ENCODE measurements at regions not wholly inside any gene's neighbourhood (a gene's known extent, or its start where the extent isn't known, plus 50 kb on each side); places are given as distances from the start of the nearest gene placed in this dataset.

DNA sequence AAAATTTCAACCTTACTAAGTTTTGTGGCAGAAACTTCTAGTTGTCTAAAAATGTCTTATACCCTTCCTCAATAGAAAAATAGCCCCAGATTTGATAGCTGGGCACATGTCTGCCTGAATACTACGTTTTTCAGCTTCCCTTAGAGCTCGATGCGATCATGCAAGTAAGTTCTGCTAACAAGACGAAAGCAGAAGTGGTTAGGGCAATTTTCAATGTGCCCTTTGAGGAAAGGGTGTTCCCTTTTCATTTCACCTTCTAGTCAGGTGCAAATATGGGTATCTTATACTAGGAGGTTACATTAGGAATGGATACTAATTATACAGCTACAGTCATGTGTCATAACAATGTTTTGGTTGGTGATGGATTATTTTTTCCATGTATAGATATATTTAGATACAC is 1572.1 kb upstream of the LRRTM1 start:
- TF ChIP-seq, protein P1, sequence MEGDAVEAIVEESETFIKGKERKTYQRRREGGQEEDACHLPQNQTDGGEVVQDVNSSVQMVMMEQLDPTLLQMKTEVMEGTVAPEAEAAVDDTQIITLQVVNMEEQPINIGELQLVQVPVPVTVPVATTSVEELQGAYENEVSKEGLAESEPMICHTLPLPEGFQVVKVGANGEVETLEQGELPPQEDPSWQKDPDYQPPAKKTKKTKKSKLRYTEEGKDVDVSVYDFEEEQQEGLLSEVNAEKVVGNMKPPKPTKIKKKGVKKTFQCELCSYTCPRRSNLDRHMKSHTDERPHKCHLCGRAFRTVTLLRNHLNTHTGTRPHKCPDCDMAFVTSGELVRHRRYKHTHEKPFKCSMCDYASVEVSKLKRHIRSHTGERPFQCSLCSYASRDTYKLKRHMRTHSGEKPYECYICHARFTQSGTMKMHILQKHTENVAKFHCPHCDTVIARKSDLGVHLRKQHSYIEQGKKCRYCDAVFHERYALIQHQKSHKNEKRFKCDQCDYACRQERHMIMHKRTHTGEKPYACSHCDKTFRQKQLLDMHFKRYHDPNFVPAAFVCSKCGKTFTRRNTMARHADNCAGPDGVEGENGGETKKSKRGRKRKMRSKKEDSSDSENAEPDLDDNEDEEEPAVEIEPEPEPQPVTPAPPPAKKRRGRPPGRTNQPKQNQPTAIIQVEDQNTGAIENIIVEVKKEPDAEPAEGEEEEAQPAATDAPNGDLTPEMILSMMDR (IDR thresholded peaks at IDR 0.05; ENCODE audit: low read depth, low read length): no peak
- no peak overlapping the region for H3K4me3 ChIP-seq (ENCODE audit: low read depth, low read length)
- in situ Hi-C loops (cut with HindIII; ENCODE audit: low sequenced_read_pairs): no loop called here
- DNase-seq (ENCODE audit: low read depth, low spot score): no peak

DNA sequence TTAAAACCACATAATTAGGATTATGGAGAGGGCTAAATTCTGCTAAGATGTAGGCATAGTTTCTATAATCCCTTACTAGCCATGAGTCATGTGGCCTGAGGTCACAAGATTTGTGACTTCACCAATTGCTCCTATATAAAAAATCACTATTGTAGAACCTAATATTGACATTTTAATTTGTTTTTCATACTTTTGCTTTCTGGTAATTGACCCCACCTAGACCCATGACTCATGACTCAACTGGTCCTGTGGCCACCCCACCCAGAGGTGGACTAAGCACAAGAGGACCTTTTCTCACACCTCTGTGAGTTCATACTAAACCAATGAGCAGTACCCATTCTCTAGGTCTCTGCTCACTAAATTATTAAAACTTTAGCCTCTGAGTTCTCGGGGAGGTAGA is 1567.5 kb upstream of the LRRTM1 start:
- no peak for DNase-seq (ENCODE audit: low read depth, low spot score)
- in situ Hi-C loops (cut with HindIII; ENCODE audit: low sequenced_read_pairs): no loop called here
- H3K4me3 ChIP-seq (ENCODE audit: low read depth, low read length): no peak overlapping the region
- TF ChIP-seq, protein P1 (IDR thresholded peaks at IDR 0.05; ENCODE audit: low read depth, low read length): no peak

DNA sequence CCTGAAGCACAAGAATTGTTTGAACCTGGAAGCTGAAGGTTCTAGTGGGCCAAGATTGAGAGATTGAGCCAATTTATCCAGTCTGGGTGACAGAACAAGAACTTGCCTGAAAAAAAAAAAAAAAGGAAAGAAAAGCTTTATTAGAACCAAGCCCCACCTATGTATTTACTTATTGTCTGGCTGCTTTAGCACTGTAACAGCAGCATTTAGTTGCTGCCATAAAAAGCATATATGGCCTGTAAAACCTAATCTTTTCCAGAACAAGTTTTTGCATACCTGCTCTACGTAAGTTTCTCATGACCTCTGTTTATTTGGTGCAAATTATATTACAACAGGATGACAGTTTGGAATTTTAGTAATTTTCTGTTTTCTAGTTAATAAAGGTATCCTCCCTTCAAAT is 1565.6 kb upstream of the LRRTM1 start:
- H3K4me3 ChIP-seq (ENCODE audit: low read depth, low read length): no peak overlapping the region
- no peak for DNase-seq (ENCODE audit: low read depth, low spot score)
- TF ChIP-seq, protein P1 (IDR thresholded peaks at IDR 0.05; ENCODE audit: low read depth, low read length): no peak
- in situ Hi-C loops (cut with HindIII; ENCODE audit: low sequenced_read_pairs): no loop called here

- no peak overlapping the region for H3K4me3 ChIP-seq (ENCODE audit: low read depth, low read length)
- no peak for DNase-seq (ENCODE audit: low read depth, low spot score)
- in situ Hi-C loops (cut with HindIII; ENCODE audit: low sequenced_read_pairs): no loop called here
- TF ChIP-seq, protein P1 (IDR thresholded peaks at IDR 0.05; ENCODE audit: low read depth, low read length): no peak
Observed at GRCh38 chr2:81858998-81859397, 1554.4 kb upstream of the LRRTM1 start.

- in situ Hi-C loops (cut with HindIII; ENCODE audit: low sequenced_read_pairs): no loop called here
- TF ChIP-seq, protein P1 (IDR thresholded peaks at IDR 0.05; ENCODE audit: low read depth, low read length): no peak
- no peak for DNase-seq (ENCODE audit: low read depth, low spot score)
- no peak overlapping the region for H3K4me3 ChIP-seq (ENCODE audit: low read depth, low read length)
Observed at GRCh38 chr2:81853341-81853740, 1548.8 kb upstream of the LRRTM1 start.

- no peak for DNase-seq (ENCODE audit: low read depth, low spot score)
- in situ Hi-C loops (cut with HindIII; ENCODE audit: low sequenced_read_pairs): no loop called here
- TF ChIP-seq, protein P1 (IDR thresholded peaks at IDR 0.05; ENCODE audit: low read depth, low read length): no peak
- H3K4me3 ChIP-seq (ENCODE audit: low read depth, low read length): no peak overlapping the region
Observed at GRCh38 chr2:81852651-81853050, 1548.1 kb upstream of the LRRTM1 start.

DNA sequence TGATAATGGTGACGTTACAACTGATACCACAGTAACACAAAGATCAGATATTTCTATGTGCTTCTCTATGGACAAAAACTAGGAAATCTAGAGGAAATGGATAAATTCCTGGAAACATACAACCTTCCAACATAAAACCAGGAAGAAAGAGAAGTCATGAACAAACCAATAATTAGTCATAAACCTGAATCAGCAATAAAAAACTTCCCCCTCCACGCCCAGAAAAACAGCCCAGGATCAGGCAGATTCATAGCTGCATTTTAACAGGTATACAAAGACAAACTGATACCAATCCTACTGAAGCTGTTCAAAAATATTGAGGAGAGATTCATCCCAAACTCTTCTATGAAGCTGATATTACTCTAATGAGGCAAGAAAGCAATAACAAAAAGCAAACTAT is 1535.2 kb upstream of the LRRTM1 start:
- in situ Hi-C loops (cut with HindIII; ENCODE audit: low sequenced_read_pairs): no loop called here
- no peak overlapping the region for H3K4me3 ChIP-seq (ENCODE audit: low read depth, low read length)
- no peak for DNase-seq (ENCODE audit: low read depth, low spot score)
- TF ChIP-seq, protein P1 (IDR thresholded peaks at IDR 0.05; ENCODE audit: low read depth, low read length): no peak

Measured in astrocyte of the spinal cord (primary cell).